Activated CD4-positive, alpha-beta T cell treated with anti-CD3 and anti-CD28 coated beads for 36 hours (primary cell): ENCODE measurements at regions not wholly inside any gene's neighbourhood (a gene's known extent, or its start where the extent isn't known, plus 50 kb on each side); places are given as distances from the start of the nearest gene placed in this dataset.

ENCODE experiments used
- ATAC-seq: fragments of 200-7000 bp; cut with Tn5 transposase; one replicate; pipeline ENCODE4 v1.10.0; 2021; ENCODE audit warnings: mild to moderate bottlenecking, moderate library complexity
- CTCF ChIA-PET: fragments of 350-600 bp; sonication (Branson Sonifier 250); formaldehyde crosslinking; loops from one replicate; lab custom pipeline; 2021; ENCODE audit warnings: antibody characterized with exemption; lab: Charles Lee
- POLR2A ChIA-PET: fragments of 350-600 bp; sonication (Branson Sonifier 250); formaldehyde crosslinking; loops from one replicate; lab custom pipeline; 2021; ENCODE audit warnings: antibody characterized with exemption, inconsistent platforms; lab: Charles Lee
- DNase-seq: peaks from one replicate; pipeline ENCODE4 v3.0.0-alpha.2; 2020
- H3K27ac Mint-ChIP-seq: one replicate; pipeline ENCODE4 v1.8.0; 2021; ENCODE audit warnings: mixed read lengths
- H3K27me3 Mint-ChIP-seq: one replicate; pipeline ENCODE4 v1.8.0; 2021; ENCODE audit warnings: mixed read lengths
- H3K36me3 Mint-ChIP-seq: one replicate; pipeline ENCODE4 v1.8.0; 2021; ENCODE audit warnings: low read depth, mixed read lengths
- H3K4me1 Mint-ChIP-seq: one replicate; pipeline ENCODE4 v1.8.0; 2021; ENCODE audit warnings: mixed read lengths
- H3K4me3 Mint-ChIP-seq: one replicate; pipeline ENCODE4 v1.8.0; 2021; ENCODE audit warnings: mild to moderate bottlenecking, moderate library complexity, mixed read lengths
- H3K9me3 Mint-ChIP-seq: one replicate; pipeline ENCODE4 v1.8.0; 2021; ENCODE audit warnings: low read depth, mixed read lengths
- intact Hi-C, 2 experiments: fragments of 100-400 bp; cut with DNase I in 1 of 2; cut with micrococcal nuclease in 1 of 2; formaldehyde crosslinking; loops; one replicate each; pipeline versions ENCODE4 v1.14.2 to v1.15.1; 2022 to 2024; cut with DNase I, micrococcal nuclease

GRCh38 chr4:73001885-73002284, 67.6 kb downstream of the COX18 start:
- Mint-ChIP-seq H3K27me3 (peaks cover 15% of the 10 kb centered on the region), H3K4me1 (no peaks in the 10 kb centered on the region), H3K9me3 (no peaks in the 10 kb centered on the region), H3K36me3 (no peaks in the 10 kb centered on the region), H3K27ac (no peak overlapping the region), H3K4me3 (no peak overlapping the region)
- DNase-seq, result no peak
- ChIA-PET CTCF (no interaction called here), POLR2A (no interaction called here)
- intact Hi-C loops, result no loop called here
- ATAC-seq, result no peak

- Mint-ChIP-seq H3K27ac (no peak overlapping the region), H3K4me3 (no peak overlapping the region), H3K36me3 (no peaks in the 10 kb centered on the region), H3K9me3 (no peaks in the 10 kb centered on the region), H3K27me3 (peaks cover 11% of the 10 kb centered on the region), H3K4me1 (no peaks in the 10 kb centered on the region)
- ChIA-PET POLR2A (no interaction called here), CTCF (no interaction called here)
- intact Hi-C loops, result no loop called here
- ATAC-seq (no peak), DNase-seq (no peak)
Measured at GRCh38 chr4:72997409-72997808, 72.1 kb downstream of the COX18 start.

- intact Hi-C loops, result no loop called here
- Mint-ChIP-seq H3K4me3 (no peak overlapping the region), H3K9me3 (no peaks in the 10 kb centered on the region), H3K27ac (no peak overlapping the region), H3K36me3 (no peaks in the 10 kb centered on the region), H3K4me1 (no peaks in the 10 kb centered on the region), H3K27me3 (peaks cover 17% of the 10 kb centered on the region)
- no peak for ATAC-seq
- ChIA-PET POLR2A (no interaction called here), CTCF (no interaction called here)
- DNase-seq, result no peak
Measured at GRCh38 chr4:72994670-72995069, 74.8 kb downstream of the COX18 start.

- peaks cover 17% of the 10 kb centered on the region for H3K27me3 Mint-ChIP-seq
Measured at GRCh38 chr4:72993876-72994275, 75.6 kb downstream of the COX18 start.

GRCh38 chr4:72991873-72992272, 77.6 kb downstream of the COX18 start:
- Mint-ChIP-seq H3K9me3 (no peaks in the 10 kb centered on the region), H3K27ac (no peak overlapping the region), H3K27me3 (peaks cover 15% of the 10 kb centered on the region), H3K36me3 (no peaks in the 10 kb centered on the region), H3K4me1 (no peaks in the 10 kb centered on the region), H3K4me3 (no peak overlapping the region)
- POLR2A ChIA-PET, result no interaction called here
- DNase-seq (no peak), ATAC-seq (no peak)
- CTCF ChIA-PET, result no interaction called here
- intact Hi-C loops, result no loop called here

More at GRCh38 chr4:72993876-72994275, 75.6 kb downstream of the COX18 start:
- H3K4me1 Mint-ChIP-seq, result no peaks in the 10 kb centered on the region
- DNase-seq (no peak), ATAC-seq (no peak)
- H3K27ac Mint-ChIP-seq, result no peak overlapping the region
- H3K9me3 Mint-ChIP-seq, result no peaks in the 10 kb centered on the region
- intact Hi-C loops, result no loop called here
- CTCF ChIA-PET, result no interaction called here
- no peak overlapping the region for H3K4me3 Mint-ChIP-seq
- no peaks in the 10 kb centered on the region for H3K36me3 Mint-ChIP-seq
- POLR2A ChIA-PET, result no interaction called here

GRCh38 chr4:72987741-72988729, 81.5 kb downstream of the COX18 start:
- ATAC-seq (peak; percentile 33), DNase-seq (no peak)
- no peak overlapping the region for H3K27ac Mint-ChIP-seq
- intact Hi-C loops, result no loop called here
- ChIA-PET CTCF (interaction anchor here (0.8 kb wide), 1 partner anchor 674 kb away, joined by 5 read pairs; no protein-coding TSS in a partner anchor), POLR2A (no interaction called here)
- no peak overlapping the region for H3K4me3 Mint-ChIP-seq
- H3K36me3 Mint-ChIP-seq, result no peaks in the 10 kb centered on the region
- H3K4me1 Mint-ChIP-seq, result peaks cover 10% of the 10 kb centered on the region
- no peaks in the 10 kb centered on the region for H3K9me3 Mint-ChIP-seq
- H3K27me3 Mint-ChIP-seq, result peaks cover 9% of the 10 kb centered on the region

GRCh38 chr4:72984351-72984750, 85.2 kb downstream of the COX18 start:
- peak; percentile 20 for DNase-seq
- CTCF ChIA-PET, result no interaction called here
- peaks cover 7% of the 10 kb centered on the region for H3K27me3 Mint-ChIP-seq
- peak; percentile 57 for ATAC-seq
- no peaks in the 10 kb centered on the region for H3K9me3 Mint-ChIP-seq
- peaks cover 10% of the 10 kb centered on the region for H3K4me1 Mint-ChIP-seq
- H3K27ac Mint-ChIP-seq, result no peak overlapping the region
- intact Hi-C loops, result no loop called here
- POLR2A ChIA-PET, result no interaction called here
- H3K4me3 Mint-ChIP-seq, result no peak overlapping the region
- H3K36me3 Mint-ChIP-seq, result no peaks in the 10 kb centered on the region

- Mint-ChIP-seq H3K4me1 (peaks cover 10% of the 10 kb centered on the region), H3K9me3 (no peaks in the 10 kb centered on the region), H3K27me3 (peaks cover 9% of the 10 kb centered on the region), H3K4me3 (no peak overlapping the region), H3K27ac (no peak overlapping the region), H3K36me3 (no peaks in the 10 kb centered on the region)
- POLR2A ChIA-PET, result no interaction called here
- ATAC-seq, result no peak
- intact Hi-C loops, result no loop called here
- CTCF ChIA-PET, result no interaction called here
- no peak for DNase-seq
Measured at GRCh38 chr4:72983709-72984108, 85.8 kb downstream of the COX18 start.

GRCh38 chr4:72977936-72978485, 91.5 kb downstream of the COX18 start:
- ChIA-PET CTCF (interaction anchor here (0.8 kb wide), 1 partner anchor 72 kb away, joined by 4 read pairs; no protein-coding TSS in a partner anchor), POLR2A (interaction anchor here (0.7 kb wide), 1 partner anchor 691 kb away, joined by 5 read pairs; no protein-coding TSS in a partner anchor)
- H3K27me3 Mint-ChIP-seq, result peaks cover 19% of the 10 kb centered on the region
- H3K4me1 Mint-ChIP-seq, result no peaks in the 10 kb centered on the region
- H3K9me3 Mint-ChIP-seq, result no peaks in the 10 kb centered on the region
- no peak for DNase-seq
- ATAC-seq, result no peak
- H3K27ac Mint-ChIP-seq, result no peak overlapping the region
- no peaks in the 10 kb centered on the region for H3K36me3 Mint-ChIP-seq
- intact Hi-C loops, result no loop called here
- H3K4me3 Mint-ChIP-seq, result no peak overlapping the region

GRCh38 chr4:72975488-72975784, 94.1 kb downstream of the COX18 start:
- H3K4me3 Mint-ChIP-seq, result no peak overlapping the region
- H3K27ac Mint-ChIP-seq, result no peak overlapping the region
- no peaks in the 10 kb centered on the region for H3K9me3 Mint-ChIP-seq
- H3K27me3 Mint-ChIP-seq, result peaks cover 27% of the 10 kb centered on the region
- ATAC-seq (no peak), DNase-seq (no peak)
- ChIA-PET POLR2A (no interaction called here), CTCF (no interaction called here)
- H3K36me3 Mint-ChIP-seq, result no peaks in the 10 kb centered on the region
- intact Hi-C loops, result no loop called here
- no peaks in the 10 kb centered on the region for H3K4me1 Mint-ChIP-seq

- H3K4me1 Mint-ChIP-seq, result no peaks in the 10 kb centered on the region
- H3K9me3 Mint-ChIP-seq, result no peaks in the 10 kb centered on the region
- CTCF ChIA-PET, result interaction anchor here (1.2 kb wide), 1 partner anchor 27 kb away, joined by 4 read pairs; no protein-coding TSS in a partner anchor
- intact Hi-C loops, result no loop called here
- POLR2A ChIA-PET, result no interaction called here
- ATAC-seq, result no peak
- no peaks in the 10 kb centered on the region for H3K36me3 Mint-ChIP-seq
- no peak overlapping the region for H3K27ac Mint-ChIP-seq
- H3K4me3 Mint-ChIP-seq, result no peak overlapping the region
- peaks cover 24% of the 10 kb centered on the region for H3K27me3 Mint-ChIP-seq
- no peak for DNase-seq
Measured at GRCh38 chr4:72974694-72975487, 94.6 kb downstream of the COX18 start.
